Panc1 (cell line): ENCODE measurements at regions not wholly inside any gene's neighbourhood (a gene's known extent, or its start where the extent isn't known, plus 50 kb on each side); places are given as distances from the start of the nearest gene placed in this dataset.

Experiments
- ATAC-seq: fragments of 200-7000 bp; cut with Tn5 transposase; 2 replicates; pipeline ENCODE4 v1.9.1; 2020; ENCODE audit warnings: mild to moderate bottlenecking, moderate library complexity
- BruUV-seq: library from RNA; stranded (reverse); fragments of 400-500 nt; replicated peaks from 2 replicates; lab custom pipeline; 2021; lab: Mats Ljungman, UMichigan
- CTCF ChIA-PET: fragments of 300-600 bp; sonication (Branson Sonifier 250); formaldehyde crosslinking; loops from one replicate; lab custom pipeline; 2022; ENCODE audit warnings: antibody characterized with exemption; lab: Charles Lee
- POLR2A ChIA-PET: fragments of 300-600 bp; sonication (Branson Sonifier 250); formaldehyde crosslinking; loops from one replicate; lab custom pipeline; 2022; ENCODE audit warnings: antibody characterized with exemption; lab: Charles Lee
- DNase-seq: peaks from one replicate; pipeline ENCODE4 v3.0.0-alpha.2; 2010; ENCODE audit warnings: low read depth, low spot score
- H3K27ac ChIP-seq: 2 replicates; pipeline ENCODE4 v1.5.1; 2011; ENCODE audit warnings: mild to moderate bottlenecking, low read length, inconsistent platforms
- H3K27me3 ChIP-seq: fragments of 200-500 bp; sonication (Bioruptor generic); 2 replicates; pipeline ENCODE4 v1.6.0; 2014; ENCODE audit warnings: low read length, inconsistent platforms; ENCODE audit not compliant: control insufficient read depth, insufficient read depth
- H3K36me3 ChIP-seq: fragments of 200-500 bp; sonication (Bioruptor generic); 2 replicates; pipeline ENCODE4 v1.5.1; 2014; ENCODE audit warnings: inconsistent platforms, mild to moderate bottlenecking, low read length, moderate library complexity; ENCODE audit not compliant: control insufficient read depth, insufficient read depth
- H3K4me1 ChIP-seq: 2 replicates; pipeline ENCODE4 v1.5.1; 2011; ENCODE audit warnings: inconsistent platforms, mild to moderate bottlenecking, low read length, moderate library complexity; ENCODE audit not compliant: control insufficient read depth, insufficient read depth
- H3K4me3 ChIP-seq, 2 experiments: 2 replicates each; pipeline ENCODE4 v1.5.1; 2011 to 2012; ENCODE audit warnings: low read depth in 2 of 2, low read length in 2 of 2, mild to moderate bottlenecking in 2 of 2, inconsistent platforms in 1 of 2, moderate library complexity in 1 of 2
- H3K9me3 ChIP-seq: fragments of 200-500 bp; sonication (Bioruptor generic); 2 replicates; pipeline ENCODE4 v1.5.1; 2014; ENCODE audit warnings: low read depth, mild to moderate bottlenecking, inconsistent platforms, low read length, moderate library complexity; ENCODE audit not compliant: control insufficient read depth, insufficient read depth
- CTCF ChIP-seq: fragments of 450-650 bp; IDR thresholded peaks from 2 replicates; pipeline ENCODE4 v1.5.1; 2017; ENCODE audit warnings: mild to moderate bottlenecking
- POLR2AphosphoS5 ChIP-seq: IDR thresholded peaks from 2 replicates; pipeline ENCODE4 v1.6.1; 2012; ENCODE audit warnings: mild to moderate bottlenecking, low read depth, low read length, moderate library complexity
- SIN3A ChIP-seq: IDR thresholded peaks from 2 replicates; pipeline ENCODE4 v1.6.1; 2012; ENCODE audit warnings: low read depth, mild to moderate bottlenecking, low read length, moderate library complexity, borderline replicate concordance; ENCODE audit not compliant: insufficient read depth
- TCF7L2 ChIP-seq: IDR thresholded peaks from 2 replicates; pipeline ENCODE4 v1.6.1; 2011; ENCODE audit warnings: mild to moderate bottlenecking, low read depth, low read length, inconsistent platforms
- in situ Hi-C: cut with HindIII; loops from 2 replicates; pipeline ENCODE4 v1.10.0; 2016; ENCODE audit warnings: low sequenced_read_pairs, low pct_unique_long_range_greater_than_20kb
- intact Hi-C: fragments of 100-400 bp; cut with micrococcal nuclease; formaldehyde crosslinking; loops from one replicate; pipeline ENCODE4 v1.10.0; 2022; ENCODE audit not compliant: unreplicated experiment
- TF ChIP-seq, protein P1 (sequence below), 2 experiments: IDR thresholded peaks; 2 replicates each; pipeline ENCODE4 v1.6.1; 2011 to 2012; ENCODE audit warnings: low read depth in 2 of 2, control low read depth in 1 of 2, low read length in 1 of 2, mild to moderate bottlenecking in 1 of 2, moderate library complexity in 1 of 2; ENCODE audit not compliant: insufficient read depth in 1 of 2

DNA sequence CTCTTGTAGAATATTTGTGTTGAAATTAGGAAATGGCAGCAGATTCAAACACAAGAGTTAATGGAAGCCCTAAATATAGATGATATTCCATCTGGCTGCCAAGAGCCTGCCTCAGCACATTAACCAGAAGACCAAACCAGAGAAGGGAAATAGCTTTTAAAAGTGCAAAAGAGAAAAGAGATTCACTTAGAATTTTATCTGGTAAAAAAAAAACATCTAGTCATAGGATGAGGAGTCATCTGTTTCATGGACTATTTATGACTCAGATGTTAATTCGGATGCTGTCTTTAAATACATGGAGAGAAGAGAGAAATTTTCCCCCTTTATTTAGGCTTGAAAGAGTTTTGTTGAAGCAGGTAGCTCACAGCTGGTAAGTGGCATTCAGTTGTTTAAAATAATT lies 201.6 kb upstream of the NUDT4 start:
- Histone ChIP-seq H3K36me3 (no peaks in the 10 kb centered on the region), H3K9me3 (no peaks in the 10 kb centered on the region), H3K4me1 (no peaks in the 10 kb centered on the region), H3K4me3 (no peak overlapping the region), H3K27me3 (no peaks in the 10 kb centered on the region), H3K27ac (no peak overlapping the region)
- intact Hi-C loops (no loop called here), in situ Hi-C loops (no loop called here)
- CTCF ChIA-PET, result no interaction called here
- DNase-seq, result no peak
- POLR2A ChIA-PET, result no interaction called here
- TF ChIP-seq SIN3A (no peak), TCF7L2 (no peak), CTCF (no peak), POLR2AphosphoS5 (no peak)
- TF ChIP-seq, protein P1, sequence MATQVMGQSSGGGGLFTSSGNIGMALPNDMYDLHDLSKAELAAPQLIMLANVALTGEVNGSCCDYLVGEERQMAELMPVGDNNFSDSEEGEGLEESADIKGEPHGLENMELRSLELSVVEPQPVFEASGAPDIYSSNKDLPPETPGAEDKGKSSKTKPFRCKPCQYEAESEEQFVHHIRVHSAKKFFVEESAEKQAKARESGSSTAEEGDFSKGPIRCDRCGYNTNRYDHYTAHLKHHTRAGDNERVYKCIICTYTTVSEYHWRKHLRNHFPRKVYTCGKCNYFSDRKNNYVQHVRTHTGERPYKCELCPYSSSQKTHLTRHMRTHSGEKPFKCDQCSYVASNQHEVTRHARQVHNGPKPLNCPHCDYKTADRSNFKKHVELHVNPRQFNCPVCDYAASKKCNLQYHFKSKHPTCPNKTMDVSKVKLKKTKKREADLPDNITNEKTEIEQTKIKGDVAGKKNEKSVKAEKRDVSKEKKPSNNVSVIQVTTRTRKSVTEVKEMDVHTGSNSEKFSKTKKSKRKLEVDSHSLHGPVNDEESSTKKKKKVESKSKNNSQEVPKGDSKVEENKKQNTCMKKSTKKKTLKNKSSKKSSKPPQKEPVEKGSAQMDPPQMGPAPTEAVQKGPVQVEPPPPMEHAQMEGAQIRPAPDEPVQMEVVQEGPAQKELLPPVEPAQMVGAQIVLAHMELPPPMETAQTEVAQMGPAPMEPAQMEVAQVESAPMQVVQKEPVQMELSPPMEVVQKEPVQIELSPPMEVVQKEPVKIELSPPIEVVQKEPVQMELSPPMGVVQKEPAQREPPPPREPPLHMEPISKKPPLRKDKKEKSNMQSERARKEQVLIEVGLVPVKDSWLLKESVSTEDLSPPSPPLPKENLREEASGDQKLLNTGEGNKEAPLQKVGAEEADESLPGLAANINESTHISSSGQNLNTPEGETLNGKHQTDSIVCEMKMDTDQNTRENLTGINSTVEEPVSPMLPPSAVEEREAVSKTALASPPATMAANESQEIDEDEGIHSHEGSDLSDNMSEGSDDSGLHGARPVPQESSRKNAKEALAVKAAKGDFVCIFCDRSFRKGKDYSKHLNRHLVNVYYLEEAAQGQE (IDR thresholded peaks at IDR 0.05; ENCODE audit: insufficient read depth in 1 of 2, low read depth in 2 of 2, low read length in 1 of 2), result no peak
- no peak for ATAC-seq
- BruUV-seq, result no TSS peak

GRCh38 chr12:93176610-93177126 lies 201.1 kb upstream of the NUDT4 start:
- Histone ChIP-seq H3K9me3 (no peaks in the 10 kb centered on the region), H3K27me3 (no peaks in the 10 kb centered on the region), H3K4me1 (no peaks in the 10 kb centered on the region), H3K4me3 (no peak overlapping the region), H3K27ac (no peak overlapping the region), H3K36me3 (no peaks in the 10 kb centered on the region)
- ATAC-seq (no peak), DNase-seq (no peak)
- TF ChIP-seq, protein P1 (IDR thresholded peaks at IDR 0.05; ENCODE audit: insufficient read depth in 1 of 2, low read depth in 2 of 2, low read length in 1 of 2), result no peak
- TF ChIP-seq SIN3A (no peak), POLR2AphosphoS5 (no peak), CTCF (no peak), TCF7L2 (no peak)
- BruUV-seq, result no TSS peak
- in situ Hi-C loops, result no loop called here
- intact Hi-C loops, result no loop called here
- POLR2A ChIA-PET, result no interaction called here
- CTCF ChIA-PET, result no interaction called here
